NB4 (cell line): ENCODE measurements at regions not wholly inside any gene's neighbourhood (a gene's known extent, or its start where the extent isn't known, plus 50 kb on each side); places are given as distances from the start of the nearest gene placed in this dataset.
"Not testable (repeated sequence)": the region's sequence is repeated elsewhere in the genome, so short reads cannot be mapped to it uniquely, and the experiment has no call there.

ENCODE experiments used
- CTCF ChIP-seq: IDR thresholded peaks from one replicate; pipeline ENCODE4 v1.5.1; 2012; ENCODE audit warnings: low read depth, low read length
- POLR2A ChIP-seq: IDR thresholded peaks from 2 replicates; pipeline ENCODE4 v1.6.1; 2011; ENCODE audit warnings: mild to moderate bottlenecking; ENCODE audit not compliant: insufficient read length; ENCODE audit errors: extremely low read depth

GRCh38 chr1:120608314-120609014, 115.3 kb upstream of the NBPF26 start:
- TF ChIP-seq CTCF, POLR2A: not testable (repeated sequence)
